ENCODE measurements at regions not wholly inside any gene's neighbourhood (a gene's known extent, or its start where the extent isn't known, plus 50 kb on each side); places are given as distances from the start of the nearest gene placed in this dataset.

DNA sequence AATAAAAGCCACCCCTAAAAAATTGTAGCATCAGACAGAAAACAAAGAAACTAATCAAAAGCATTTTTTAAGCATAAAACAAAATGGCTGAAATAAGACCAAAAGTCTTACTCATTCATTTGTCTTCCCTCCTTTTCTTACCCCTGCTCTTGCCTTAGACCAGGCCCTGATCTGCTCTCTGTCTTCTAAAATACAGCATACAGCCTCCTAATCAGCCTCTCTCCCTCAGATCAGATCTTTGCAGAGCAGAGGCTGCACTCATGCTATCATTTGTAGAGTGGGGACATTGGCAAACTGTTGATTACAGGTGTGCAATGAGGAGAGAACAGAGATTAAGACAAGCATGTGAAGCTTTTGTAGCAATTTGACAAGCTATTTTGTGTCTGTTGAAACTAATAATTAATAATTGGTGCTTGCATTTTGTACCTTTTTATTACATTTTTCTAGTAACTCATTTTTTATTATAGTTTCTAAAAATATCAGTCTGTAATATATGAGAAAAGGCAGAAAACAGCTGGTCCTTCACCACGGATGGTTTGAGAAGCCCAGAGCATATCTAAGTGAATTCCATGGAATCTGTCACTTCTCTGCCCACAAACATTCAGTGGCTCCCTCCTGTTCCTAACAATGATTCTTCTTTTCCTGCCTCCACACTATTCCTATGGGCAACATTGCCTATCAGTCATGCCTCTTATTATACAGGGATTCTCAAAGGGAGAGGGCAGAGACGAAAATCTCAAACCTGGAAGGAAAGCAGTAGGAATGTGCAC, 286.2 kb upstream of the STT3B start:
- no peak for TF ChIP-seq EZH2 (IDR thresholded peaks at IDR 0.05; ENCODE audit: insufficient read depth, poor library complexity, severe bottlenecking)
- no peak for TF ChIP-seq EZH2phosphoT487 (IDR thresholded peaks at IDR 0.05; ENCODE audit: insufficient read depth, low read depth)

Data from GM23248 (cell line).